GM12878 (cell line): ENCODE measurements at regions not wholly inside any gene's neighbourhood (a gene's known extent, or its start where the extent isn't known, plus 50 kb on each side); places are given as distances from the start of the nearest gene placed in this dataset.

Experiments
- ATAC-seq: fragments of 200-7000 bp; cut with Tn5 transposase; 3 replicates; pipeline ENCODE4 v1.9.1; 2020; ENCODE audit warnings: mild to moderate bottlenecking, moderate library complexity
- BruUV-seq: library from RNA; stranded (reverse); fragments of 400-500 nt; replicated peaks from 2 replicates; lab custom pipeline; 2021; lab: Mats Ljungman, UMichigan
- CTCF ChIA-PET: fragments of 300-600 bp; sonication (Branson Sonifier 250); formaldehyde crosslinking; extraction: SDS; loops from one replicate; lab custom pipeline; 2021; ENCODE audit warnings: inconsistent platforms; lab: Yijun Ruan, JAX
- POLR2A ChIA-PET: fragments of 350-600 bp; formaldehyde crosslinking; extraction: SDS; loops from one replicate; lab custom pipeline; 2021; ENCODE audit warnings: inconsistent platforms; lab: Charles Lee
- RAD21 ChIA-PET: fragments of 300-600 bp; sonication (Branson Sonifier 250); formaldehyde crosslinking; loops from one replicate; lab custom pipeline; 2023; ENCODE audit warnings: antibody characterized with exemption; ENCODE audit not compliant: unreplicated experiment; lab: Charles Lee
- SMC1A ChIA-PET: fragments of 300-600 bp; sonication (Branson Sonifier 250); formaldehyde crosslinking; loops from one replicate; lab custom pipeline; 2023; ENCODE audit not compliant: unreplicated experiment, uncharacterized antibody; lab: Charles Lee
- DNase-seq: peaks from one replicate; pipeline ENCODE4 v3.0.0-alpha.2; 2011; ENCODE audit warnings: low read depth, low spot score
- FAIRE-seq: peaks from 3 replicates; lab custom pipeline; 2011; peaks lifted over from hg19 to GRCh38; lab: Jason Lieb, UNC
- H2AFZ ChIP-seq: 2 replicates; pipeline ENCODE4 v1.6.0; 2011; ENCODE audit warnings: low read depth, low read length, control low read depth; ENCODE audit not compliant: control insufficient read depth
- H3K27ac ChIP-seq: 2 replicates; pipeline ENCODE4 v1.5.1; 2011; ENCODE audit warnings: control low read depth; ENCODE audit not compliant: control insufficient read depth, insufficient read depth
- H3K27me3 ChIP-seq, 2 experiments: replicated peaks in 1 of 2; 2 replicates each; pipeline versions ENCODE4 v1.6.0 to v1.6.1; 2011; ENCODE audit warnings: low read length in 1 of 2; ENCODE audit not compliant: control insufficient read depth in 2 of 2, insufficient read depth in 2 of 2
- H3K36me3 ChIP-seq, 2 experiments: 2 replicates each; pipeline ENCODE4 v1.5.1; 2011; ENCODE audit warnings: low read length in 1 of 2; ENCODE audit not compliant: control insufficient read depth in 2 of 2, insufficient read depth in 2 of 2
- H3K4me1 ChIP-seq: 2 replicates; pipeline ENCODE4 v1.6.1; 2011; ENCODE audit warnings: mild to moderate bottlenecking, low read length, moderate library complexity, mixed read lengths; ENCODE audit not compliant: control insufficient read depth, insufficient read depth
- H3K4me2 ChIP-seq: 2 replicates; pipeline ENCODE4 v1.6.0; 2011; ENCODE audit warnings: control low read depth; ENCODE audit not compliant: control insufficient read depth, insufficient read depth
- H3K4me3 ChIP-seq: fragments of 200-600 bp; sonication (generic); 2 replicates; pipeline ENCODE4 v1.5.1; 2016
- H3K79me2 ChIP-seq: 2 replicates; pipeline ENCODE4 v1.6.0; 2011; ENCODE audit warnings: low read length; ENCODE audit not compliant: control insufficient read depth, insufficient read depth
- H3K9ac ChIP-seq: 2 replicates; pipeline ENCODE4 v1.8.0; 2011; ENCODE audit warnings: low read length, control low read depth, mixed read lengths; ENCODE audit not compliant: control insufficient read depth, insufficient read depth
- H3K9me3 ChIP-seq: replicated peaks from 3 replicates; pipeline ENCODE4 v1.5.1; 2011; ENCODE audit warnings: mild to moderate bottlenecking, low read length; ENCODE audit not compliant: control insufficient read depth, insufficient read depth
- H4K20me1 ChIP-seq: 2 replicates; pipeline ENCODE4 v1.6.0; 2011; ENCODE audit not compliant: control insufficient read depth, insufficient read depth
- E2F4 ChIP-seq: IDR thresholded peaks from 2 replicates; pipeline ENCODE4 v1.6.1; 2012; ENCODE audit warnings: low read depth, low read length, improper control_type of control experiment
- HCFC1 ChIP-seq: fragments of 150-350 bp; IDR thresholded peaks from 2 replicates; pipeline ENCODE4 v1.6.1; 2014; ENCODE audit warnings: low read length
- IRF5 ChIP-seq: fragments of 450-650 bp; IDR thresholded peaks from 2 replicates; pipeline ENCODE4 v1.6.1; 2017; ENCODE audit warnings: borderline replicate concordance
- MEF2A ChIP-seq: IDR thresholded peaks from 2 replicates; pipeline ENCODE4 v1.6.1; 2011; ENCODE audit warnings: low read depth, mild to moderate bottlenecking, low read length, moderate library complexity; ENCODE audit not compliant: insufficient read depth
- POLR2AphosphoS2 ChIP-seq: IDR thresholded peaks from 2 replicates; pipeline ENCODE4 v1.6.1; 2011; ENCODE audit warnings: low read depth, mild to moderate bottlenecking, low read length, improper control_type of control experiment, moderate library complexity
- STAT1 ChIP-seq: fragments of 450-650 bp; conservative IDR thresholded peaks from 2 replicates; pipeline ENCODE4 v1.6.1; 2014; ENCODE audit warnings: antibody characterized with exemption, mild to moderate bottlenecking
- USF1 ChIP-seq: IDR thresholded peaks from 2 replicates; pipeline ENCODE4 v1.6.1; 2011; ENCODE audit warnings: borderline replicate concordance, low read depth, mild to moderate bottlenecking, moderate library complexity, mixed read lengths, low read length; ENCODE audit not compliant: insufficient read depth; ENCODE audit errors: extremely low read length
- USF2 ChIP-seq: IDR thresholded peaks from 2 replicates; pipeline ENCODE4 v1.6.1; 2011; ENCODE audit warnings: low read depth, low read length, improper control_type of control experiment, borderline replicate concordance
- WGBS: methylation state at CpG from one replicate; pipeline ENCODE4 v1.1.6; 2016; ENCODE audit warnings: low lambda C conversion rate; ENCODE audit not compliant: insufficient replicate concordance, insufficient coverage; ENCODE audit errors: missing lambda C conversion rate; 5-methylcytosine and 5-hydroxymethylcytosine counted together
- in situ Hi-C: fragments of 300-500 bp; cut with MboI; formaldehyde crosslinking; loops from 9 replicates; pipeline ENCODE4 v1.14.3; 2018; ENCODE audit warnings: mixed read lengths
- intact Hi-C: fragments of 100-400 bp; cut with micrococcal nuclease; formaldehyde crosslinking; loops from one replicate; pipeline ENCODE4 v1.14.2; 2022; ENCODE audit not compliant: unreplicated experiment

- Histone ChIP-seq H3K4me1 (no peaks in the 10 kb centered on the region), H3K27me3 (peaks cover 2 to 3% of the 10 kb centered on the region in 2 experiments; a peak in 3 of 4 replicates), H4K20me1 (no peaks in the 10 kb centered on the region), H3K27ac (no peak overlapping the region), H3K9ac (no peak overlapping the region), H3K4me3 (no peak overlapping the region), H2AFZ (no peak overlapping the region), H3K36me3 (no peaks in the 10 kb centered on the region), H3K9me3 (no peaks in the 10 kb centered on the region), H3K79me2 (no peaks in the 10 kb centered on the region), H3K4me2 (no peak overlapping the region)
- ChIA-PET RAD21 (no interaction called here), SMC1A (no interaction called here), CTCF (interaction anchor here (0.6 kb wide), 1 partner anchor 283 kb away, joined by 4 read pairs; no protein-coding TSS in a partner anchor), POLR2A (no interaction called here)
- WGBS: 41% methylated on average over 5 of the region's 5 CpGs
- BruUV-seq: no TSS peak
- DNase-seq (no peak), ATAC-seq (no peak), FAIRE-seq (no peak)
- intact Hi-C loops: no loop called here
- in situ Hi-C loops: no loop called here
- no peak for TF ChIP-seq STAT1
- TF ChIP-seq HCFC1: no peak
- no peak for TF ChIP-seq MEF2A
- no peak for TF ChIP-seq USF1
- no peak for TF ChIP-seq POLR2AphosphoS2
- no peak for TF ChIP-seq USF2
- TF ChIP-seq E2F4: no peak
- no peak for TF ChIP-seq IRF5
Measured at GRCh38 chr20:40803381-40803780, 114.3 kb upstream of the MAFB start.
